Astrocyte of the spinal cord (primary cell): ENCODE measurements at regions not wholly inside any gene's neighbourhood (a gene's known extent, or its start where the extent isn't known, plus 50 kb on each side); places are given as distances from the start of the nearest gene placed in this dataset.

Source experiments
- DNase-seq: peaks from one replicate; pipeline ENCODE4 v3.0.0; 2011; ENCODE audit warnings: low read depth, low spot score
- H3K4me3 ChIP-seq: 2 replicates; pipeline ENCODE4 v1.5.1; 2011; ENCODE audit warnings: low read depth, mild to moderate bottlenecking, low read length, moderate library complexity
- in situ Hi-C: cut with HindIII; loops from 2 replicates; pipeline ENCODE4 v1.10.0; 2017; ENCODE audit warnings: low sequenced_read_pairs
- TF ChIP-seq, protein P1 (sequence below): IDR thresholded peaks from 2 replicates; pipeline ENCODE4 v1.5.1; 2012; ENCODE audit warnings: low read depth, mild to moderate bottlenecking, low read length, inconsistent platforms

DNA sequence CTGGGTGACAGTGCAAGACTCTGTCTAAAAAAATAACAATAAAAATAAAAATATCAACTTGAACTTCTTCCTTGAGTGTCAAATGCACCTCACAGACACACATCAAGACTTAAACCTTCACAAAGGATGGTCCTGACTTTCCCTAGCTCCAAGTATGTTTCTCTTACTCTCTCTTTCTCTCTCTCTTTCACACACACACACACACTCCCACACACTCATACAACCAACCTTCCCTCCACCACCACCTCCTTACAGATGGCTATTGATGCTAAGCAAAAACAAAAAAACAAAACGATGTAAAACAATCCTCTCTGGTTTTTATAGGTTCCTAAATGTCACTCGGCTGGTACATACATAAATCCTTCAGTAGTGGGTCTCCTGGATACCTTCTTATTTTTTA lies 67.4 kb upstream of the ACVR2A start:
- in situ Hi-C loops = no loop called here
- TF ChIP-seq, protein P1, sequence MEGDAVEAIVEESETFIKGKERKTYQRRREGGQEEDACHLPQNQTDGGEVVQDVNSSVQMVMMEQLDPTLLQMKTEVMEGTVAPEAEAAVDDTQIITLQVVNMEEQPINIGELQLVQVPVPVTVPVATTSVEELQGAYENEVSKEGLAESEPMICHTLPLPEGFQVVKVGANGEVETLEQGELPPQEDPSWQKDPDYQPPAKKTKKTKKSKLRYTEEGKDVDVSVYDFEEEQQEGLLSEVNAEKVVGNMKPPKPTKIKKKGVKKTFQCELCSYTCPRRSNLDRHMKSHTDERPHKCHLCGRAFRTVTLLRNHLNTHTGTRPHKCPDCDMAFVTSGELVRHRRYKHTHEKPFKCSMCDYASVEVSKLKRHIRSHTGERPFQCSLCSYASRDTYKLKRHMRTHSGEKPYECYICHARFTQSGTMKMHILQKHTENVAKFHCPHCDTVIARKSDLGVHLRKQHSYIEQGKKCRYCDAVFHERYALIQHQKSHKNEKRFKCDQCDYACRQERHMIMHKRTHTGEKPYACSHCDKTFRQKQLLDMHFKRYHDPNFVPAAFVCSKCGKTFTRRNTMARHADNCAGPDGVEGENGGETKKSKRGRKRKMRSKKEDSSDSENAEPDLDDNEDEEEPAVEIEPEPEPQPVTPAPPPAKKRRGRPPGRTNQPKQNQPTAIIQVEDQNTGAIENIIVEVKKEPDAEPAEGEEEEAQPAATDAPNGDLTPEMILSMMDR = no peak

DNA sequence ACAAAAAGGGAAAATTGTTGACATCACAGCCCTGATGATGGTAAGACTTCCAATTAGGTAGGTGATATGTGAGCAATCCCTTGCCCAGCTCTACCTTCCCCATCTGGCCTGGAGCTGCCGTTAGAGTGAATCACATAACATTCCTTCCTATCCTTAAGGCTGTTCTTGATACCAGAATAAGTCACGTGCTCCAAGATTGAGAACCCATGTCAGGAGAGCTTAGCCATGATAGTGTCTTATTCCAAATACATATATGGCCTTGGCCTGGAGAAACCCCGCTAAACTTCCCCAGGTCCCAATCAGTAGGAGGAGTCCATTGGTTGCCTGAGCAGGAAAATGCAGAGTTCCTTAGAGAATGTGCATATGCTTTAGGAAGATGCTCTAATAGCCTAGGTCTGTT lies 70.0 kb upstream of the ACVR2A start:
- DNase-seq = no peak
- no peak overlapping the region for H3K4me3 ChIP-seq
- TF ChIP-seq, protein P1 = no peak
- in situ Hi-C loops = no loop called here

More for the DNA sequence above, 67.4 kb upstream of the ACVR2A start:
- no peak overlapping the region for H3K4me3 ChIP-seq
- no peak for DNase-seq

DNA sequence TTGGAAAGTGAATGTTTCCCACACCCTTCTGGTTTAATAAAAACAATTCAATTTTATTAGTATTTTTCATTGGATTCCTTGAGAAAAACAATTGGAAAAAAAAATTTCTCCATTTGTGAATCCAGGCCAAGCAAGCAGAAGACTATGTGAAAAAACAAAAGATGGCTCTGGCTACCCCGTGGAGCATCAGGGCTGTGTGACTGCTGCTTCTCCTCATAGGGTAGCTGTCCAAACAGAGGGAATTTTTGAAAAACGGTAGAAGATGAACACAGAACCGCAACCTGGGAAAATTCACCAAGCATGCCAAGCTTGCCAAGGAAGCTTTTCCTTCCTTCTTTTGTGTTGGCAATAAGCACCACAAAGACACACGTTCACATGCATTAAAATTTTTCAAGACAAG lies 71.3 kb upstream of the ACVR2A start:
- no peak overlapping the region for H3K4me3 ChIP-seq
- DNase-seq = no peak
- in situ Hi-C loops = no loop called here

DNA sequence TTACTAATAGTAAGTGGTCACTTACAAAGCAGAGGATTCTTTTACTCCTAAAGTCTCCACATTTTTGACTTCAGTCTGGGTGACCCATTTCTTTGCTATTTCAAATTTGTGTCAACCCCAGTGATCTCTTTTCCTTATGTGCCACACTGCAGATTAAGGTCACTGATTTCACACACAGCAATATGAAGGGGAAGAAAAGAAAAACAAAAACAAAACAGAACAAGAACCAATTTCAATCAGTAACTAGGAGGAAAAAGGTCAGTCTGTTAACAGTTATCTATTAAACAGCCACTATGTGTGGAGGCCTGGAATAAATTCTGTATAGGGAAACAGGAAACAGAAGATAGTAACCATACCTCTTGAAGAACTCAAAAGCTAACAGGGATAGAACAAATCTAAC lies 72.0 kb upstream of the ACVR2A start:
- TF ChIP-seq, protein P1 = no peak
- DNase-seq = no peak
- in situ Hi-C loops = no loop called here
- H3K4me3 ChIP-seq = no peak overlapping the region

More for the DNA sequence above, 71.3 kb upstream of the ACVR2A start:
- TF ChIP-seq, protein P1 = no peak

DNA sequence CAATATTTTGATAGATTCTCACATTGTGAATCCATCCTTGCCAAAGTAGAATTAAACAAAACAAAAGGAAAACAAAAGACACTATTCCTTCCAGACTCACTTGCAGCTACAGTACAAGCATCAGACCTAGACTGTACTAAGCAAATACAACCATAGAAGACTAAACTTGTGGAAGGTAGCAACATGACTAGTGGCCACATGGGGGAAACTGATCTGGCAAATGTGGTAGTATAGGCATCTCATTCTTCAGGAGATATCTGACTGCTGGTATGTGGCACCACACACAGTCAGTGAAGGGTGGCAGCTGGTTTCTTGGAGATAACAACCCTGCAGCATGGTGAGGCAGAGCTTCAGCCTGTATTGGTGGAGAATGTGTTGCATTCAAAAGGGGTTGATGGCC lies 81.0 kb upstream of the ACVR2A start:
- no peak overlapping the region for H3K4me3 ChIP-seq
- TF ChIP-seq, protein P1 = no peak
- no peak for DNase-seq
- in situ Hi-C loops = no loop called here

DNA sequence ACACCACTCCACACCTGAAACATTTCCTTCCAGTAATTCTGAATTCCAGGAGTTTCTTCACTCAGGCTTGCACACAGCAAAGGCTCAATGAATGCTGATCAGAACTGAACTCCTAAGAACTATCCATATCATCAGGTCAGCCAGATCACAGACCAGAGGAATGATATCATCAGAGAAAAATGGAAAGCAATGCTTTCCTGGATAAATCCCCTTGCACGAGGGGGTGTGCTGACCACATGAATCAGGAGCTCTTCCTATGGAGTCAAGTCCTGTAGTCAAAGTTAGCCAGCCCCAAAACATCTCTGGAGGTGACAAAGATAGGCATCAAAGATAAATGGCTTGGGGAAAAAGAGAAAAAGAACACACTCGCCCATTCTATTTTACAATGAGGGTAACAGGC lies 83.8 kb upstream of the ACVR2A start:
- H3K4me3 ChIP-seq = no peak overlapping the region
- in situ Hi-C loops = no loop called here
- DNase-seq = no peak
- TF ChIP-seq, protein P1 = no peak

DNA sequence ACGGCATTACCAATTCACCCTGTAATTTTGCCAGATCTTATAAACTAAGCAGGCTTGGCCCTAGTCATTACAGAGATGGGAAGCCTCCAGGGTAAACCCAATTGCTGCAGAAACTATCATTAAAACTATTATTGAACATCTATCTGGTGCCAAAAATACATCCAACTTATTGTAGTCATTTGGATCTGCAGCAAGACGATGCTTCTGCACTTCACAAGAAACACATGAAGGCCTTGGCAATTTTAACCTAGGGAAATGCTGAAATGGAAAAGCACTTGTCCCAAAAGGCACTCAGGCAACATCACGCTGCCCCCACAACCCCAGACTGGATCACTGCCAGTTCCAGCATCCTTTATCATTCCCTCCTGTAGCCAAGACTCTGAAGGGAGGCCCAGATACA lies 85.3 kb upstream of the ACVR2A start:
- in situ Hi-C loops = no loop called here
- H3K4me3 ChIP-seq = no peak overlapping the region
- TF ChIP-seq, protein P1 = no peak

More for the DNA sequence above, 85.3 kb upstream of the ACVR2A start:
- DNase-seq = no peak
